ENCODE measurements at regions not wholly inside any gene's neighbourhood (a gene's known extent, or its start where the extent isn't known, plus 50 kb on each side); places are given as distances from the start of the nearest gene placed in this dataset.

DNA sequence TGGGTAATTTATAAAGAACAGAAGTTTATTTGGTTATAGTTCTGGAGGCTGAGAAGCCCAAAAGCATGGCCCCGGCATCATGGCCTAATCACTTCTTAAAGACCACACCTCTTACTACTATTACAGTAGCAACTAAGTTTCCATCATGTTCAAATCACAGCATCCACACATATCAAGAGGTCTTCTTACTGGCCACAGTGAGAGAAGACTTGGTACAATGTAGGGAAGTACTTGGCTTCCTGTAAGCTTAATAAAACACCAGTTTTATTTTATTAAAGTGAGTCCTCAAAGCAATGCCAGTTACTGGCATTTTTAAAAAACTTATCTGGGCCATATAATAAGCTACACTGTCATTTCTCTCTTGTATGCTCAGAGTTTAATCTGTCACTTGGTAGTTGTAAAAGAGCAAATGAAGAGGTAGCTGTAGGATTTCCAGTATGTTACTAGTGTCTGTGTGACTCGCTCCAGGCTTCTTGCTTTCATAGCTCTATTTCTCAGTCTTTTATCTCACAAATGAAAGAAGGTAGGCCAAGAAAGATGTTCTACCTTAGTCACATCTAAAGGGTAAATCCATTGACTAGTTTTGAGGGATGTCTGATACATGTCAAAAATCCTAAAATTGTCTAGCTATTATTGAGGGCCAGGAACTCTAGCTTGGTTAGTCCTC, 159.2 kb upstream of the CPEB2 start:
- DNase-seq (ENCODE audit: low spot score), result no peak

DNA sequence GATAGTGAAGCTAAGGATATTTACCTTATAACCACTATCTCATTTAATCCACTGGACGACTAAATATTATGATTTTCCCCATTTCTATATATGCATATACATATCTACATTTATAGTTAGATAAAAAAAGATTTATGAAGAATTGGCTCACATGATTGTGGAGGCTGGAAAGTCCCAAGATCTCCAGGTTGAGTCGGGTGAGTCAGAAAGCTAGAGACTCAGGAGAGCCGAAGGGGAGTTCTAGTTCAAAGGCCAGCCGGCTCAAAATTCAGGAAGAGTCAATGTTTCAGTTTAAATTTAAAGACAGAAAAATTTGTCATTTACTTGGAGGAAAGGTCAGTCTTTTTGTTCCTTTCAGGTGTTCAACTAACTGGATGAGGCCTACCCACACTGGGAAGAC, 158.2 kb upstream of the CPEB2 start:
- peak; percentile 32 for DNase-seq (ENCODE audit: low spot score)

GRCh38 chr4:14848229-14848628, 154.1 kb upstream of the CPEB2 start:
- DNase-seq (ENCODE audit: low spot score), result no peak

DNA sequence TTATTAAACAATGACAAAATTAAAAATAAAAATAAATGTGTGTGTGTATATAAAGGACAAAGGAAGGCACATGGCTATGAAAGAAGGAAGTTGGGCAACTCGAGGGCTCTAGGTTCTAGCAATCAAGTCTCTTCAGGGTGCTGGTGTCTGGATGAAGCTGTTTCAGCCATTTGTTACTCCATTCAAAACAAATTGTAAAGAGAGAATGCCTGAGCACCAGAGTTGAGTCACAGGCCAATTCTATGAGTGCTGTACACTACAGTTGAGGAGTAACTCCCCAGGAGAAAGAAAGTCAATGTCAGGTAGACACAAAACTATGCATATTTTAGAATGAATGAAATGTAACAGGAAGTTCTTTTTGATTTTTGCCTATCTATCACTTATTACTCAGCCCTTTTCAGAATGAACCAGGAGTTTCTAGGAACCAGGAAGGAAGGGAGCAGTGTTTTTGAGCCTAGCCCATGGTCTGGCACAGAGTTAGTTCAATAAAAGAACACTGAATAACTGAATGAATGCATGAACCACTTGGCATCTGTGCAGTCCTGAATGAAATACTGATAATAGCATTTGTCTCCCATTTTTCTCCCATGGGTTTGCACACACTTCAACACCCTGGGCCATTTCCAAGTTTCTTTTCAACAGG, 151.7 kb upstream of the CPEB2 start:
- peak; percentile 70 for DNase-seq (ENCODE audit: low spot score)

DNA sequence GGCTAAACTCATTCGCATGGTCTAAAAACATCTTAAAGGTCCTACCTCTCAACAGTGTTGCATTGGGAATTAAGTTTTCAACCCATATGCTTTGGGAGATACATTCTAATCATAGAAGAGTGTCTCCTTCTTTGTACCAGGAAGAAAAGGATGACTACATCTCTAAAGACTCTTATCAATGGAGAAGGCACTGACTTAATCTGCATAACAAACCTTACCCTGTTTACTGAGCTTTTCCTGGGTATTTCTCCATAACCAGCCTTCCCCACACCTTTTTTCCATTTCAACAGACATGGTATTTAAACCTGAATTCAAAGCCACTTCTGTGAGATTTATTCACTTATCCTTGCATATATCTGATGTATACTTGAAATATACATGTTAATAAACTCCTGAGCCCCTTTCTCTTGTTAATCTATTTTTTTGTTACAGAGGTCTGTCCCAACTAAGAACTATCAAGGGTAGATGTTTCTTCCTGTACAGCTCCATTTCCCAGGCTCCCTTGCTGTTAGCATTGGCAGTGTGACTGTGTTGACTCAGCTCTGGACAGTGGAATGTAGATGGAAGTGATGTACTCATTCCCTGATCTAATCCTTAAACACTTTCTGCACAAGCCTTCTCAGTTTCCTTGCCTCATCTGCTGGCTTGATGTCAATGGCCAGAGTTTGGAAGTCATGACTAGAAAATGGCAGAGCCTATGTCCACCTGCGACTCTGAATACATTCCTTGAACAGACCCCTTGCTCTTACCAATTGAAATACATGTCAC, 148.9 kb upstream of the CPEB2 start:
- DNase-seq (ENCODE audit: low spot score), result peak; percentile 90

GRCh38 chr4:14855719-14856061, 146.6 kb upstream of the CPEB2 start:
- no peak for DNase-seq (ENCODE audit: low spot score)

DNA sequence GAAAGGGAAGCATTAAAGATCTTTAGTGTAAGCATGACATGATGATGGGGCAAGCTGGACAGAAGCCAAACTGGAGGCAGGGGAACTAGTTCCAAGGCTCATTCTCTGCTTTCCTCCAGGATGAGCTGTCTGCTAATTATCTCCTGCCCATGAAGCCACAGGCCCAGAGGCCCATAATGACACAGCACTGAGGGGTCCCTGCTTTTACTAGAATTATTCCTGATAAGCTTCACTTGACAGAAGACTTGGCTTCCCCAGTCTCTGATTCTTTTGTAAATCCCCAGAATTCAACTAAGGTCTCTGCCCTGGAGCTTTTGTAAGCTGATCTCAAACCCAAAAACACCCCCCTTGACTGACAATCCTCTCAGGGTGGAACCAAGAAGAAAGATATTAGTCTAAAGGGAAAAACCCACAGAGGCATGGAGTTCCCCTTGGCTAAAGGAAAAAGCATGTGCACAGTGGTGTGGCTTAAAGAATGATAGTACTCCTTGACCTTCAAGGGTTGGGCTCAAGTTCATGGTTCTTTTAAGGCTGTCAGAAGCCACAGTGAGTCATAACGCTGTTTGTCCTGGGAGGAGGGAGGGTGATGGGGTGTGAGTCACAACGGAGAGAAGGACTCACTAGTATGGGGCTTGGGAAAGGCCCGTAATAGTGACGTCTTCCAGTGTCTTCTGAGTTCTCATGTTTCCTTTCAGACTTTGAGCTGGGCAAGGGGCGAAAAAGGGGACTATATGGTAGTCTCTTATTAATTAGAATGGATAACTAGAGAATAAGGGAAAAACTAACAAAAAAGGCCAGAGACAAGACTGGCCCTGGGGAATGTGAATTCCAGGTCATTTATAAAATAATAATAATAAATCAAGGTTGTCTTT, 146.0 kb upstream of the CPEB2 start:
- peak; percentile 99 for DNase-seq (ENCODE audit: low spot score)

DNA sequence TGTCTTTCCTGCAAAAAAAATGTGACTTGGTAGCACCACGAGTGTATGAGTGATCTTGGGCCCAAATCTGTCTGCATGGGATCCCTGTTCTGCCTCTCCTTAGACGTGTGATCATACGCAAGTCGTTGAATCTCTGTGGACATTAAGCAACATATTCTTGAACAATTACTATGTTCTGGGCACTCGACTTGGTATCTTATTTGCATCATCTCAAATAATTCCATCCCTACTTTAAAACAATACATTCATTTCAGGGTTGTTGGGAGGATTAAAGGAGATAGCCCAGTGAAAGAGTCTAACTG, 145.4 kb upstream of the CPEB2 start:
- DNase-seq (ENCODE audit: low spot score), result no peak

DNA sequence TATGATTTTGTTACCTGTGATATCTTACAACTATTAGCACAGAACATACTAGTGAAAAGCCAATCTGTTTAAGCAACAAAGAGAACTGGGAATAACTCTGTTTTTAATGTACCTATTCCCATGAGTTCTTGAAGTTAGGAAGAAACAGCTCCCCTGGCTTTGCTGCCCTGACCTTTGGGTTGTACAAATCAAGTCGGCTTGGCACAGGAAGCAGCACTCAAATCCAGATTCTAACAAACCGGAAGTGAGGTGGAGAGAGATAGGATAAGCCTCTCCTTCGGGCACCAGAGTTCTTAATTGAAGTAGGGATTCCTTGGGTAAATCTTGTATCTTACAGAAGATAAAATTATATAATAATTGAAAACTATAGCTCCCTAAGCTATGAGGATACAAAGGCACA, 144.8 kb upstream of the CPEB2 start:
- no peak for DNase-seq (ENCODE audit: low spot score)

DNA sequence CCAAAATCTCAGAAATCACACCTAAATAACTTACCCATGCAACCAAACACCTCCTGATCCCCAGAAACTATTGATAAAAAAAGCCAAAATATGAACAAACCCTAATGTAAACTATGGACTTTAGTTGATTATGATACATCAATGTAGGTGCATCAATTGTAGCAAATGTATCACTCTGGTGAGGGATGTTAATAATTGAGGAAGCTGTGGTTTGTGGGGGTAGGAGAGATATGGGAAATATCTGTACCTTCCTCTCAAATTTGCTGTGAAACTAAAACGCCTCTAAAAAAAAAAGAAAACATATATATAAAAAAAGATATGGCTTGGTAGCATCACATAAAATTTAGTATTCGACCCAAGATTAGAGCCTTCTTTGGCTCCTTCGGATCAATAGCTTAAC, 144.3 kb upstream of the CPEB2 start:
- DNase-seq (ENCODE audit: low spot score), result no peak

- peak; percentile 20 for DNase-seq (ENCODE audit: low spot score)
Observed at GRCh38 chr4:14862891-14863290, 139.4 kb upstream of the CPEB2 start.

DNA sequence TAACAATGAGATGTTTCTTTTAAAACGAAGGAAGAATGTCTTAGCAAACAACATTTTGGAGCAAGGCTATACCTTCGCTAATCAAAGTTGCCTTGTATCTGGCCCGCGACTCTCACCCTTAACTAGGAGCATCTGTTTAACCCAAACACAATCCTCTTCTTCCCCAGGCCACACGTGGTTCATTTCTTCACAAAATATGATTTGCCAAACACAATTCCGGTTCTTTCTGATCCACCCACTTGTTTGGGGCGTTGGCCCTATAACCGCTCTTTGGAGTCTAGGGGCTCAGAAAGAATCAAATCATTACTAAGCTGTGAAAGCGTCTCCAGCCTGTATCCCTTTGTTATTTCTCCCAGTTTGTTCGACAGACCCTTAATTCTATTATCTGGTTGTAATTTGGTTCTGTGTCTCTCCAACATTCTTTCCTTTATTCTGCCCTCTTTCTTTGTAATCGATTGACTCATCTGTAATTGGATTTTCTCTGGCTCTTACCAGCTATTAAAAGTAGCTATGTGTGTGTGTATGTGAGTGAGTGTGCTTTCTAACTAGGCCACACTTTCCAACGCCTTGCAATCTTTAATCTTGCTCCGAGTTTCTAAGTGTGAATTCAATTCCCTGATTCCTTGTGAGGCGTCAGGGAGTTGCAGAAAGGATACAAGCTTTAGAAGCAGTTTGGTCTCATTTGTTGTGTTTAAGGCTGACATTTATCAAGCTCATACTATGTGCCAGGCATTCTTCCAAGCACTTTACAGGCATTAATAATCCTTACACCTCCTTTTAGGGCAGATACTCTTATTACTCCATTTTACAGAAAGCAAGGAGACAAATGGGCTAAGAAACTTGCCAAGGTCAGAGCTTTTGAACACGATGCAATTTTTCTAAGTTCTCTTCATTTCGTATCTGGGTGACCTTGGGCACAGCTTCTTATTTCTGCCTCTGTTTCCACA, 138.6 kb upstream of the CPEB2 start:
- DNase-seq (ENCODE audit: low spot score), result no peak

GRCh38 chr4:14864365-14865030, 137.8 kb upstream of the CPEB2 start:
- DNase-seq (ENCODE audit: low spot score), result no peak

DNA sequence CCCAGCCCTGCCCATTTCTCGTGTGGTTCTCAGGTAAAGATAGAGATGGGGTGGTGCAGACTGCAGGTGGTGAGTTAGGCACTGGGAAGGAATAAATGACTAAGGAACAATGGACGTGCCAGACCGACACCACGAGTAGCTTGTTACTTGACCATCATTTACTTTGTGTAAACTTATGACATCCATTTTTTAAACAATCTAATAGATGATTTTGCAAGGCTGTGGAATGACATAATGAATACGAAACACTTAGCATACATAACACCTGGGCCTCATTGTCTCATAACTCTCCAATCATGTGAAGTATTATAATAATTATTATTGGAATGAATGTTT, 137.3 kb upstream of the CPEB2 start:
- no peak for DNase-seq (ENCODE audit: low spot score)

DNA sequence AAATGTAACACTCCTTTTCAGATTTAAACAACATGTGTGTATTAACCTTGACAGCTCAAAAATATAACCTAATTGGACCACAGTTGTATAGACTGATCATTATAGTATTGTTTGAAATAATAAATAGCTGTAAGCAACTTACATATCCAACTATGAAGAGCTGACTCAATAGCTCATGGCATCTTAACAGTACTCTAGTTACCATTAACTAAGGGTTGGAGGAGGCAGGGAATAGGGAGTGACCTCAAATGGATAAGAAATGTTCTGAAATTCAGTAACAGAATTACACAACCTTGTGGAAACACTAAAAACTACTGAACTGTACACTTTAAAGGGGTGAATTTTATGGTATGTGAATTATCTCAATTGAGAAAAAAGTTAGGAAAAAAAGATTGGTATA, 136.5 kb upstream of the CPEB2 start:
- peak; percentile 38 for DNase-seq (ENCODE audit: low spot score)

- DNase-seq (ENCODE audit: low spot score), result no peak
Observed at GRCh38 chr4:14867847-14868246, 134.4 kb upstream of the CPEB2 start.

GRCh38 chr4:14868426-14869395, 133.6 kb upstream of the CPEB2 start:
- DNase-seq (ENCODE audit: low spot score), result no peak

- peak; percentile 92 for DNase-seq (ENCODE audit: low spot score)
Observed at GRCh38 chr4:14871676-14872430, 130.4 kb upstream of the CPEB2 start.

GRCh38 chr4:14874990-14875389, 127.3 kb upstream of the CPEB2 start:
- DNase-seq (ENCODE audit: low spot score), result no peak
